GM12892 (cell line): ENCODE measurements at regions not wholly inside any gene's neighbourhood (a gene's known extent, or its start where the extent isn't known, plus 50 kb on each side); places are given as distances from the start of the nearest gene placed in this dataset.
"Not testable (repeated sequence)": the region's sequence is repeated elsewhere in the genome, so short reads cannot be mapped to it uniquely, and the experiment has no call there.

Experiments
- DNase-seq: peaks from one replicate; pipeline ENCODE4 v3.0.0; 2011; ENCODE audit not compliant: insufficient read length
- FAIRE-seq: peaks from 2 replicates; lab custom pipeline; 2011; peaks lifted over from hg19 to GRCh38; lab: Jason Lieb, UNC
- POLR2A ChIP-seq: IDR thresholded peaks from 2 replicates; pipeline ENCODE4 v1.6.1; 2011; ENCODE audit warnings: low read depth, low read length, control low read depth
- POLR2AphosphoS5 ChIP-seq: IDR thresholded peaks from 2 replicates; pipeline ENCODE4 v1.6.1; 2011; ENCODE audit warnings: low read depth, low read length, control low read depth
- TAF1 ChIP-seq: IDR thresholded peaks from 2 replicates; pipeline ENCODE4 v1.6.1; 2011; ENCODE audit warnings: low read depth, mild to moderate bottlenecking, control low read depth, low read length, borderline replicate concordance

GRCh38 chr7:3156508-3156907 is 112.8 kb upstream of the CARD11 start:
- TF ChIP-seq POLR2A: no peak
- no peak for TF ChIP-seq TAF1
- no peak for TF ChIP-seq POLR2AphosphoS5
- no peak for DNase-seq
- no peak for FAIRE-seq

- TF ChIP-seq POLR2A: no peak
- no peak for TF ChIP-seq TAF1
- no peak for TF ChIP-seq POLR2AphosphoS5
Measured at GRCh38 chr7:3157566-3158287, 114.1 kb upstream of the CARD11 start.

GRCh38 chr7:3158341-3158760 is 114.7 kb upstream of the CARD11 start:
- DNase-seq (no peak), FAIRE-seq (no peak)
- TF ChIP-seq POLR2AphosphoS5 (no peak), POLR2A (no peak), TAF1 (no peak)

More at GRCh38 chr7:3157566-3158287, 114.1 kb upstream of the CARD11 start:
- FAIRE-seq (no peak), DNase-seq (no peak)

- DNase-seq (no peak), FAIRE-seq (no peak)
- no peak for TF ChIP-seq TAF1
- no peak for TF ChIP-seq POLR2A
- TF ChIP-seq POLR2AphosphoS5: no peak
Measured at GRCh38 chr7:3159039-3159438, 115.4 kb upstream of the CARD11 start.

GRCh38 chr7:3159445-3159844 is 115.8 kb upstream of the CARD11 start:
- no peak for TF ChIP-seq POLR2A
- TF ChIP-seq POLR2AphosphoS5: no peak
- DNase-seq (no peak), FAIRE-seq (peak; percentile 38)

- not testable (repeated sequence) for FAIRE-seq, DNase-seq
Measured at GRCh38 chr7:3159926-3160325, 116.3 kb upstream of the CARD11 start.

- DNase-seq: no peak
- TF ChIP-seq TAF1 (no peak), POLR2AphosphoS5 (no peak), POLR2A (no peak)
- FAIRE-seq: no peak
Measured at GRCh38 chr7:3162289-3162688, 118.6 kb upstream of the CARD11 start.

- FAIRE-seq, DNase-seq: not testable (repeated sequence)
Measured at GRCh38 chr7:3162798-3163197, 119.1 kb upstream of the CARD11 start.

- FAIRE-seq (no peak), DNase-seq (no peak)
- TF ChIP-seq POLR2AphosphoS5 (no peak), POLR2A (no peak), TAF1 (no peak)
Measured at GRCh38 chr7:3164380-3164792, 120.7 kb upstream of the CARD11 start.

- TF ChIP-seq TAF1: no peak
- TF ChIP-seq POLR2A: no peak
- TF ChIP-seq POLR2AphosphoS5: no peak
- FAIRE-seq: no peak
- DNase-seq: no peak
Measured at GRCh38 chr7:3165681-3166580, 122.3 kb upstream of the CARD11 start.

- FAIRE-seq (no peak), DNase-seq (no peak)
- no peak for TF ChIP-seq POLR2AphosphoS5
- no peak for TF ChIP-seq TAF1
- no peak for TF ChIP-seq POLR2A
Measured at GRCh38 chr7:3167551-3167950, 123.9 kb upstream of the CARD11 start.

- TF ChIP-seq TAF1 (no peak), POLR2AphosphoS5 (no peak), POLR2A (no peak)
- no peak for FAIRE-seq
- DNase-seq: no peak
Measured at GRCh38 chr7:3168370-3168769, 124.7 kb upstream of the CARD11 start.
